ENCODE measurements at regions not wholly inside any gene's neighbourhood (a gene's known extent, or its start where the extent isn't known, plus 50 kb on each side); places are given as distances from the start of the nearest gene placed in this dataset.

DNA sequence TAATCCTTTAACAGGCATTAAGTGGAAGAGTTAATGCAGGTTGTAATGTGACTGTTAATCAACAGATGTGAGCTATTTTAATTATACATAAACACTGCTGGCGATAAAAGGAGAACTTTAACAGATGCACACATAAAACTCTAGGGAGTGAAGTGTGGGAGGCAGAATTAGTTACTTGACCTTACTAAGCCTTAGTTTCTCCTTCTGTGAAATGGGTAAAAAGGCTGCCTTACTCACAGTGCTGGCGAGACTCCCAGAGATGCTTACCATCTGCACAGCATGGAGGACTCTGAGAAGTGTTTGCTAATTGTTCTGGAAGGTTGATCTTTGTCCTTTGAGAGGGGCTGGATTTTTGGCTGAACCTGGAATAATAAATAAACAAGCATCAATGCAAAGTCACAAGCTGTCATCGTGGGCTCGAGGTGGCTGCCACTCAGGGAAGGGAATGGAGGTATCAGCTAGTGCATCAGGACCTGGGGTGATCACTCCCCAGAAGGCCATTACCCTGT is 58.6 kb upstream of the MPEG1 start:
- DNase-seq (ENCODE audit: low read depth), result no peak
- no peak overlapping the region for H3K4me3 ChIP-seq (ENCODE audit: low read depth, low read length)
- TF ChIP-seq, protein P1, sequence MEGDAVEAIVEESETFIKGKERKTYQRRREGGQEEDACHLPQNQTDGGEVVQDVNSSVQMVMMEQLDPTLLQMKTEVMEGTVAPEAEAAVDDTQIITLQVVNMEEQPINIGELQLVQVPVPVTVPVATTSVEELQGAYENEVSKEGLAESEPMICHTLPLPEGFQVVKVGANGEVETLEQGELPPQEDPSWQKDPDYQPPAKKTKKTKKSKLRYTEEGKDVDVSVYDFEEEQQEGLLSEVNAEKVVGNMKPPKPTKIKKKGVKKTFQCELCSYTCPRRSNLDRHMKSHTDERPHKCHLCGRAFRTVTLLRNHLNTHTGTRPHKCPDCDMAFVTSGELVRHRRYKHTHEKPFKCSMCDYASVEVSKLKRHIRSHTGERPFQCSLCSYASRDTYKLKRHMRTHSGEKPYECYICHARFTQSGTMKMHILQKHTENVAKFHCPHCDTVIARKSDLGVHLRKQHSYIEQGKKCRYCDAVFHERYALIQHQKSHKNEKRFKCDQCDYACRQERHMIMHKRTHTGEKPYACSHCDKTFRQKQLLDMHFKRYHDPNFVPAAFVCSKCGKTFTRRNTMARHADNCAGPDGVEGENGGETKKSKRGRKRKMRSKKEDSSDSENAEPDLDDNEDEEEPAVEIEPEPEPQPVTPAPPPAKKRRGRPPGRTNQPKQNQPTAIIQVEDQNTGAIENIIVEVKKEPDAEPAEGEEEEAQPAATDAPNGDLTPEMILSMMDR (conservative IDR thresholded peaks at IDR 0.05; ENCODE audit: low read depth, low read length), result no peak

DNA sequence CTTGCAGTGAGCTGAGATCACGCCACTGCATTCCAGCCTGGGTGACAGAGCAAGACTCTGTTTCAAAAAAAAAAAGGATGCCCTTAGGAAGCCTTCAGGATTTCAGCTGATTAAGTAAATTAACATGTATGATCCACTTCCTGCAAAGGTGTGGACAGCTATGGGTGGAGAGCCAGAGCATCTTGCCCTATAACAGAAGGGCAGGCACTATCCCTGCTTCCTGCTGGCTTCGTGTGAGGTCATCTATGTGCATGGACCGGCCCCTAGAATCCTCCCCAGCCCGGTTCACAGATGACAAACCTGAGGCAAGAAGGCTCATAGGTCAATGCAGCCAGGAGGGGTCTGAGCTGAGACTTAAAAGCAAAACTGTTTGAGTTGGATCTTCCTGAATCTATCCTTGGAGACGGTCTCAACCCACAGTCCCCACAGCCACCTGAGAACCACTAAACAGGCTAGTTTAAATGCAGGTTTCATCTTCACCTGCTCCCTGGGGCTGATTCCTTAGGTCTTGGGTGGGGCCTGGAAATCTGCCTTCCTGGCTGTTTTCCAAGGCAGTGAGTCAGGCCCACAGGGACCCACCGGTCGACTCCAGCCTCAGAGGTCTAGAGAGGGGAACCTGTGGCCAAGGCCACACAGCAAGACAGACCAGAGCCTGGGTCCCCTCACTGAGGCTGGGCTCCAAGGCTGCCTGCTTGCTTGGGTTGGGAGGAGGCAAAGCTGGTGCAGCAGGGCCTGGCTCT is 55.2 kb upstream of the MPEG1 start:
- H3K4me3 ChIP-seq (ENCODE audit: low read depth, low read length), result no peak overlapping the region
- TF ChIP-seq, protein P1 (conservative IDR thresholded peaks at IDR 0.05; ENCODE audit: low read depth, low read length), result no peak
- no peak for DNase-seq (ENCODE audit: low read depth)

DNA sequence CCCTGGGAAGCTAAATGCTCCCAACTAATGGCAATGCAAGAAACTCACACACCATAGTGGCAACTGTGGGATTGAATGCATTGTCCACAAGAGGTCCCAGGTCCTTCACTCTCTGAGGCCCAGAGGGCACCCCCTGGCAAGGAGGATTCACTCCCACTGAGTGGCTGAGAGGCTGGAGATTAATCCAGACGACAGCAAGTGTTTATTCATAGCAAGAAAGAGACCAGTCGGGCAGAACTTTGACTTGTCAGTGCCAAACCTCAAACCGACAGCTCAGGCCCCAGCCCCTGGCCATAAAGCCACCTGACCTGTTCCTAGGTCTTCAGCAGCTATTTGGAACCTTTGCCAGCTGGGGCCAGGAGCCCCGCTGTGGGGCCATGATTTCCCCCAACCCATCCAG is 54.5 kb upstream of the MPEG1 start:
- TF ChIP-seq, protein P1 (conservative IDR thresholded peaks at IDR 0.05; ENCODE audit: low read depth, low read length), result no peak
- no peak overlapping the region for H3K4me3 ChIP-seq (ENCODE audit: low read depth, low read length)
- no peak for DNase-seq (ENCODE audit: low read depth)

DNA sequence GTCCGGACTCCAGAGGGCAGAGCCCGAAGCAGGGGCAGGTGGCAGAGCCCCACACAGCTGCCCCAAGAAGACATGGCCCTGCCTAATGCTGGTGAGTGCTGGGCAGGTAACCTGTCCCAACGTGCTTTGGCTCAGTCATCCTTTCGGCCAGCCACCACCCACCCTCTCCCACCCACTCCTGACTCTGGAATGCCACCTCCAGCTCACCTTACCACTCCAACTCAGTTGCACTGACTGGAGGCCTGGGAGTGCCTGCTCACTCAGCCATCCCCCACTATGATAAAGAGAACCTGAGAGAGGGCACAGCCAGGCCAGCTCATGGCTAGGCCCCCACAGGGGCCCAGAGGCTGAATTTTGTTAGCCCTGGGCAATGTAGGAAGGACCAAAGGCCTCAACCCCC is 53.8 kb upstream of the MPEG1 start:
- DNase-seq (ENCODE audit: low read depth), result no peak
- TF ChIP-seq, protein P1 (conservative IDR thresholded peaks at IDR 0.05; ENCODE audit: low read depth, low read length), result no peak
- H3K4me3 ChIP-seq (ENCODE audit: low read depth, low read length), result no peak overlapping the region

DNA sequence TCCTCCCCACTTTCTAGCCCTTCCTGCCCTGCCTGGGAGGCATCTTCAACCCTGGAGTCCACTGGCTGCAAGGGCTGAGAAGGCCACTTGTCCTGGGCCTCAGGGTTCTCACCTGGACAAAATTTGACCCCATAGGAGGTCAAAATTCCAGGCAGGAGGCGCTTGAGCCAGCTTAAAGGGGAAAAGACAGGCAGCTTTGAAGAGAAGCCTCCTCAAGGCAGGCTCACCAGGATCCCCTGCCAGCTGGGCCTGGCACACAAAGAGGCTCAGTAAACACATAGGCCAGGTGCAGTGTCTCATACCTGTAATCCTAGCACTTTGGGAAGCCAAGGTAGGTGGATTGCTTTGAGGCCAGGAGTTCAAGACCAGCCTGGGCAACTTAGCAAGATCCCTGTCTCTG is 53.0 kb upstream of the MPEG1 start:
- DNase-seq (ENCODE audit: low read depth), result no peak
- no peak overlapping the region for H3K4me3 ChIP-seq (ENCODE audit: low read depth, low read length)
- TF ChIP-seq, protein P1 (conservative IDR thresholded peaks at IDR 0.05; ENCODE audit: low read depth, low read length), result no peak

DNA sequence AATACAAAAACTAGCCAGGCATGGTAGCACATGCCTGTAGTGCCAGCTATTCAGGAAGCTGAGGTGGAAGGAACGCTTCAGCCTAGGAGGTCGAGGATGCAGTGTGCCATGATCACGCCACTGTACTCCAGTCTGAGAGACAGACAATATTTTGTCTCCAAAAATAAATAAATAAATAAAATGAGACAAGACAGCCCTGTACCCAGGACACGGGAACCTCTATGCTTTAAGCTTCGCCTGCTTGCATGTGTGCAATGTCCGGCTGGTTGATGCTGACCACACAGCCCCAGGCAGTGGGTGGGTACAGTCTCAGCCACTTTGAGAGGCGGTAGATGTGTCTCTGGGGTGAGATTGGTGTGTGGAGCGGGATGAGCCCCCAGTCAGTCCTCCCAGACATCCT is 52.0 kb upstream of the MPEG1 start:
- no peak for DNase-seq (ENCODE audit: low read depth)

More for the DNA sequence above, 52.0 kb upstream of the MPEG1 start:
- TF ChIP-seq, protein P1 (conservative IDR thresholded peaks at IDR 0.05; ENCODE audit: low read depth, low read length), result no peak
- no peak overlapping the region for H3K4me3 ChIP-seq (ENCODE audit: low read depth, low read length)

All from epithelial cell of proximal tubule (primary cell).